HEK293T (cell line): ENCODE measurements at regions not wholly inside any gene's neighbourhood (a gene's known extent, or its start where the extent isn't known, plus 50 kb on each side); places are given as distances from the start of the nearest gene placed in this dataset.

Experiments
- BHLHE40 ChIP-seq: fragments of 450-650 bp; IDR thresholded peaks from 2 replicates; pipeline ENCODE4 v1.6.1; 2016; ENCODE audit warnings: mild to moderate bottlenecking, moderate library complexity, borderline replicate concordance
- ELF4 ChIP-seq: fragments of 450-650 bp; IDR thresholded peaks from 2 replicates; pipeline ENCODE4 v1.6.1; 2017; ENCODE audit warnings: antibody characterized with exemption
- FOXA1 ChIP-seq: fragments of 450-650 bp; IDR thresholded peaks from 2 replicates; pipeline ENCODE4 v1.6.1; 2016; ENCODE audit warnings: mild to moderate bottlenecking
- L3MBTL2 ChIP-seq: fragments of 450-650 bp; conservative IDR thresholded peaks from 2 replicates; pipeline ENCODE4 v1.6.1; 2016; ENCODE audit warnings: mild to moderate bottlenecking
- LEF1 ChIP-seq: fragments of 450-650 bp; IDR thresholded peaks from 2 replicates; pipeline ENCODE4 v1.6.1; 2017; ENCODE audit warnings: mild to moderate bottlenecking, borderline replicate concordance
- NFRKB ChIP-seq: fragments of 450-650 bp; IDR thresholded peaks from 2 replicates; pipeline ENCODE4 v1.6.1; 2016; ENCODE audit warnings: mild to moderate bottlenecking, moderate library complexity
- SP1 ChIP-seq: fragments of 450-650 bp; IDR thresholded peaks from 2 replicates; pipeline ENCODE4 v1.6.1; 2017
- SUZ12 ChIP-seq: fragments of 450-650 bp; IDR thresholded peaks from 2 replicates; pipeline ENCODE4 v1.6.1; 2016; ENCODE audit warnings: mild to moderate bottlenecking
- TARDBP ChIP-seq: fragments of 450-650 bp; IDR thresholded peaks from 2 replicates; pipeline ENCODE4 v1.6.1; 2016
- ZNF384 ChIP-seq: fragments of 450-650 bp; IDR thresholded peaks from 2 replicates; pipeline ENCODE4 v1.6.1; 2016
- TF ChIP-seq, protein P1 (sequence below): fragments of 450-650 bp; IDR thresholded peaks from 2 replicates; pipeline ENCODE4 v1.6.1; 2016

DNA sequence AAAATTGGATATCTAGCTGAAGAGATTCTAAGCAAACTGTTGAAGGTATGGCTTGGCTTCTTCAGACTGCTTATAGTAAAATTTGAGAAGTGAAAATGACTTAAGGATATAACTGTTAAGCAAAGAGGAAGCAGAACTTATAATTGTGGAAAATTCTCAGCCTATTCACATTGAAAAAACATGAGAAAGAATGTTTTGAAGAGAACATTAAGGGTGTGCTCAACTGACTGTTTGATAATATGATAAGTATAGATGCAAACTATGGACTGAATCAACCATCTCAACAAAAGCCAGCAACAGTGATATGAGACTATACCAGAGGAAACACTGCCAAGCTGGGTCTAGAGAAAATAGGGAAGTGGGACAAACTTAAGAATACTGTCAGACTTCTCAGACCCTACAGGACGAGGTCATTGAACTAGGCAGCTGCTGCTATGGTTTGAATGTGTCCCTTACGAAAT is 133.1 kb upstream of the PPP1R3A start:
- TF ChIP-seq SP1 (no peak), ELF4 (no peak), BHLHE40 (no peak), SUZ12 (no peak), ZNF384 (no peak), FOXA1 (no peak), TARDBP (no peak), NFRKB (no peak), LEF1 (no peak), L3MBTL2 (no peak)
- TF ChIP-seq, protein P1, sequence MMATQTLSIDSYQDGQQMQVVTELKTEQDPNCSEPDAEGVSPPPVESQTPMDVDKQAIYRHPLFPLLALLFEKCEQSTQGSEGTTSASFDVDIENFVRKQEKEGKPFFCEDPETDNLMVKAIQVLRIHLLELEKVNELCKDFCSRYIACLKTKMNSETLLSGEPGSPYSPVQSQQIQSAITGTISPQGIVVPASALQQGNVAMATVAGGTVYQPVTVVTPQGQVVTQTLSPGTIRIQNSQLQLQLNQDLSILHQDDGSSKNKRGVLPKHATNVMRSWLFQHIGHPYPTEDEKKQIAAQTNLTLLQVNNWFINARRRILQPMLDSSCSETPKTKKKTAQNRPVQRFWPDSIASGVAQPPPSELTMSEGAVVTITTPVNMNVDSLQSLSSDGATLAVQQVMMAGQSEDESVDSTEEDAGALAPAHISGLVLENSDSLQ, result no peak
